ENCODE measurements at regions not wholly inside any gene's neighbourhood (a gene's known extent, or its start where the extent isn't known, plus 50 kb on each side); places are given as distances from the start of the nearest gene placed in this dataset.

- no peak for DNase-seq (ENCODE audit: low read depth, low spot score)
- intact Hi-C loops (cut with micrococcal nuclease; ENCODE audit: unreplicated experiment) (no loop called here), in situ Hi-C loops (cut with HindIII; ENCODE audit: low pct_unique_long_range_greater_than_20kb, low sequenced_read_pairs) (no loop called here)
- no peak for ATAC-seq
- no peaks in the 10 kb centered on the region for H3K36me3 ChIP-seq (ENCODE audit: control insufficient read depth, insufficient read depth, low read length)
- ChIA-PET POLR2A (no interaction called here), CTCF (no interaction called here)
- no peak overlapping the region for H3K4me3 ChIP-seq (ENCODE audit: low read depth in 2 of 2, low read length in 2 of 2)
- no peaks in the 10 kb centered on the region for H3K27me3 ChIP-seq (ENCODE audit: control insufficient read depth, insufficient read depth, low read length)
- H3K4me1 ChIP-seq (ENCODE audit: control insufficient read depth, insufficient read depth, low read length) = no peaks in the 10 kb centered on the region
- no peak overlapping the region for H3K27ac ChIP-seq (ENCODE audit: low read length)
- no peak for TF ChIP-seq TCF7L2 (IDR thresholded peaks at IDR 0.05; ENCODE audit: low read depth, low read length)
- TF ChIP-seq REST (IDR thresholded peaks at IDR 0.05; ENCODE audit: insufficient read depth in 1 of 2, low read depth in 2 of 2, low read length in 1 of 2) = no peak
- no peak for TF ChIP-seq POLR2AphosphoS5 (IDR thresholded peaks at IDR 0.05; ENCODE audit: low read depth, low read length)
- no peak for TF ChIP-seq SIN3A (IDR thresholded peaks at IDR 0.05; ENCODE audit: borderline replicate concordance, insufficient read depth, low read depth, low read length)
- no peak for TF ChIP-seq CTCF (IDR thresholded peaks at IDR 0.05)
- no peaks in the 10 kb centered on the region for H3K9me3 ChIP-seq (ENCODE audit: control insufficient read depth, insufficient read depth, low read depth, low read length)
- BruUV-seq (replicated peaks) = no TSS peak
Observed at GRCh38 chr13:74398599-74398998, 264.4 kb upstream of the KLF12 start.

GRCh38 chr13:74389056-74389455, 254.9 kb upstream of the KLF12 start:
- H3K27ac ChIP-seq (ENCODE audit: low read length) = no peak overlapping the region
- no peak for TF ChIP-seq CTCF (IDR thresholded peaks at IDR 0.05)
- TF ChIP-seq TCF7L2 (IDR thresholded peaks at IDR 0.05; ENCODE audit: low read depth, low read length) = no peak
- no TSS peak for BruUV-seq (replicated peaks)
- no peaks in the 10 kb centered on the region; the same call in 1 of the 2 replicates for H3K9me3 ChIP-seq (ENCODE audit: control insufficient read depth, insufficient read depth, low read depth, low read length)
- ChIA-PET CTCF (no interaction called here), POLR2A (no interaction called here)
- no peaks in the 10 kb centered on the region for H3K36me3 ChIP-seq (ENCODE audit: control insufficient read depth, insufficient read depth, low read length)
- H3K27me3 ChIP-seq (ENCODE audit: control insufficient read depth, insufficient read depth, low read length) = no peaks in the 10 kb centered on the region
- H3K4me3 ChIP-seq (ENCODE audit: low read depth in 2 of 2, low read length in 2 of 2) = no peak overlapping the region
- no peaks in the 10 kb centered on the region for H3K4me1 ChIP-seq (ENCODE audit: control insufficient read depth, insufficient read depth, low read length)
- intact Hi-C loops (cut with micrococcal nuclease; ENCODE audit: unreplicated experiment) (no loop called here), in situ Hi-C loops (cut with HindIII; ENCODE audit: low pct_unique_long_range_greater_than_20kb, low sequenced_read_pairs) (no loop called here)
- ATAC-seq = no peak
- DNase-seq (ENCODE audit: low read depth, low spot score) = no peak

GRCh38 chr13:74388626-74389025, 254.4 kb upstream of the KLF12 start:
- ChIA-PET CTCF (no interaction called here), POLR2A (no interaction called here)
- in situ Hi-C loops (cut with HindIII; ENCODE audit: low pct_unique_long_range_greater_than_20kb, low sequenced_read_pairs) (no loop called here), intact Hi-C loops (cut with micrococcal nuclease; ENCODE audit: unreplicated experiment) (no loop called here)
- DNase-seq (ENCODE audit: low read depth, low spot score) = no peak
- no peaks in the 10 kb centered on the region for H3K27me3 ChIP-seq (ENCODE audit: control insufficient read depth, insufficient read depth, low read length)
- no peaks in the 10 kb centered on the region for H3K4me1 ChIP-seq (ENCODE audit: control insufficient read depth, insufficient read depth, low read length)
- BruUV-seq (replicated peaks) = no TSS peak
- no peak overlapping the region for H3K27ac ChIP-seq (ENCODE audit: low read length)
- H3K9me3 ChIP-seq (ENCODE audit: control insufficient read depth, insufficient read depth, low read depth, low read length) = no peaks in the 10 kb centered on the region; the same call in 1 of the 2 replicates
- no peak for ATAC-seq
- H3K4me3 ChIP-seq (ENCODE audit: low read depth in 2 of 2, low read length in 2 of 2) = no peak overlapping the region
- no peaks in the 10 kb centered on the region for H3K36me3 ChIP-seq (ENCODE audit: control insufficient read depth, insufficient read depth, low read length)
- no peak for TF ChIP-seq POLR2AphosphoS5 (IDR thresholded peaks at IDR 0.05; ENCODE audit: low read depth, low read length)
- TF ChIP-seq REST (IDR thresholded peaks at IDR 0.05; ENCODE audit: insufficient read depth in 1 of 2, low read depth in 2 of 2, low read length in 1 of 2) = no peak
- no peak for TF ChIP-seq TCF7L2 (IDR thresholded peaks at IDR 0.05; ENCODE audit: low read depth, low read length)
- no peak for TF ChIP-seq SIN3A (IDR thresholded peaks at IDR 0.05; ENCODE audit: borderline replicate concordance, insufficient read depth, low read depth, low read length)
- no peak for TF ChIP-seq CTCF (IDR thresholded peaks at IDR 0.05)

Measured in Panc1 (cell line).